ENCODE measurements at regions not wholly inside any gene's neighbourhood (a gene's known extent, or its start where the extent isn't known, plus 50 kb on each side); places are given as distances from the start of the nearest gene placed in this dataset.

DNA sequence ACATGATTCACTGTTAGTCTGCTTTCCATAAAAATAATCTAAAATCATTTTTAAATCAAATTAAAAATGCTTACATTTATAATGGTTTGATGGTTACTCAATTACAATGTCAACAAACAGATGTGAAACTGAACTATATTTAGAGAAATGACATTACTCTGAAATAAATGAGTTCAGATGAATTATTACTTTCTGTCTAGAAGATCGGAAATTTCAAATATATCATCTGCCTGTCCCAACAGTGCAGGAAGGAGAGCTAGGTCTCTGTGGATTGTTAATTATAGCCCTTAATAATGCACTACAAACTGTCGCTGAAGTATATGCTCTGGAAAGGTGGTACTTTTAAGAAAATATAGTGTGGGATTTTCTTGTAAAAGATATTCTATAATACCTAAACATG, 109.8 kb downstream of the DSEL start:
- TF ChIP-seq, protein P1, sequence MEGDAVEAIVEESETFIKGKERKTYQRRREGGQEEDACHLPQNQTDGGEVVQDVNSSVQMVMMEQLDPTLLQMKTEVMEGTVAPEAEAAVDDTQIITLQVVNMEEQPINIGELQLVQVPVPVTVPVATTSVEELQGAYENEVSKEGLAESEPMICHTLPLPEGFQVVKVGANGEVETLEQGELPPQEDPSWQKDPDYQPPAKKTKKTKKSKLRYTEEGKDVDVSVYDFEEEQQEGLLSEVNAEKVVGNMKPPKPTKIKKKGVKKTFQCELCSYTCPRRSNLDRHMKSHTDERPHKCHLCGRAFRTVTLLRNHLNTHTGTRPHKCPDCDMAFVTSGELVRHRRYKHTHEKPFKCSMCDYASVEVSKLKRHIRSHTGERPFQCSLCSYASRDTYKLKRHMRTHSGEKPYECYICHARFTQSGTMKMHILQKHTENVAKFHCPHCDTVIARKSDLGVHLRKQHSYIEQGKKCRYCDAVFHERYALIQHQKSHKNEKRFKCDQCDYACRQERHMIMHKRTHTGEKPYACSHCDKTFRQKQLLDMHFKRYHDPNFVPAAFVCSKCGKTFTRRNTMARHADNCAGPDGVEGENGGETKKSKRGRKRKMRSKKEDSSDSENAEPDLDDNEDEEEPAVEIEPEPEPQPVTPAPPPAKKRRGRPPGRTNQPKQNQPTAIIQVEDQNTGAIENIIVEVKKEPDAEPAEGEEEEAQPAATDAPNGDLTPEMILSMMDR (IDR thresholded peaks at IDR 0.05; ENCODE audit: low read depth, low read length, poor library complexity, severe bottlenecking), result no peak
- no peak for TF ChIP-seq EZH2phosphoT487 (IDR thresholded peaks at IDR 0.05; ENCODE audit: borderline replicate concordance, low read length)
